Aorta (tissue), 5 donors: ENCODE measurements at regions not wholly inside any gene's neighbourhood (a gene's known extent, or its start where the extent isn't known, plus 50 kb on each side); places are given as distances from the start of the nearest gene placed in this dataset.

Experiments used
- ATAC-seq: fragments of 200-7000 bp; cut with Tn5 transposase; one replicate; pipeline ENCODE4 v1.9.1; 2022; ENCODE audit warnings: moderate library complexity; ENCODE audit not compliant: low FRiP score
- DNase-seq, 2 donors: peaks; one replicate each; pipeline ENCODE4 v3.0.0-alpha.2; 2020
- H3K27ac ChIP-seq, 2 donors: one replicate each; pipeline ENCODE4 v1.5.1; 2013; ENCODE audit warnings: low read length in 2 of 2, mild to moderate bottlenecking in 2 of 2, moderate library complexity in 2 of 2, control low read depth in 1 of 2, inconsistent platforms in 1 of 2, low read depth in 1 of 2
- H3K27me3 ChIP-seq, 2 donors: one replicate each; pipeline ENCODE4 v1.6.1; 2013; ENCODE audit warnings: control low read depth in 1 of 2, low read length in 1 of 2, mild to moderate bottlenecking in 1 of 2, moderate library complexity in 1 of 2; ENCODE audit not compliant: insufficient read depth in 2 of 2, control insufficient read depth in 1 of 2
- H3K36me3 ChIP-seq, 2 donors: one replicate each; pipeline ENCODE4 v1.6.1; 2013; ENCODE audit warnings: control low read depth in 1 of 2, low read length in 1 of 2, mild to moderate bottlenecking in 1 of 2; ENCODE audit not compliant: insufficient read depth in 2 of 2, control insufficient read depth in 1 of 2
- H3K4me1 ChIP-seq, 2 donors: one replicate each; pipeline ENCODE4 v1.6.1; 2013; ENCODE audit warnings: low read length in 2 of 2, control low read depth in 1 of 2, mild to moderate bottlenecking in 1 of 2, moderate library complexity in 1 of 2; ENCODE audit not compliant: insufficient read depth in 2 of 2, control insufficient read depth in 1 of 2
- H3K4me3 ChIP-seq, 2 donors: one replicate each; pipeline ENCODE4 v1.5.1; 2013; ENCODE audit warnings: low read length in 2 of 2, control low read depth in 1 of 2, mild to moderate bottlenecking in 1 of 2
- H3K9me3 ChIP-seq: one replicate; pipeline ENCODE4 v1.6.1; 2013; ENCODE audit warnings: mild to moderate bottlenecking, low read length; ENCODE audit not compliant: control insufficient read depth
- WGBS, 2 donors: extraction: QIAGEN DNeasy Blood & Tissue Kit; methylation state at CpG; one replicate each; pipeline ENCODE4 v1.1.7; 2013; 5-methylcytosine and 5-hydroxymethylcytosine counted together
- intact Hi-C, 2 donors: fragments of 100-400 bp; cut with DNase I; formaldehyde crosslinking; loops; one replicate each; pipeline versions ENCODE4 v1.14.2 to v1.15.0; 2022
- donor health status: healthy with polysubstance abuse.
- donor health status: Bipolar disorder and iron deficiency.
- donor health status: DM: no; HTN: no; CAD: no.
- donor health status: DM: no; HTN: no; CAD: no.
- donor health status: DM: yes; HTN: yes; CAD: no.

DNA sequence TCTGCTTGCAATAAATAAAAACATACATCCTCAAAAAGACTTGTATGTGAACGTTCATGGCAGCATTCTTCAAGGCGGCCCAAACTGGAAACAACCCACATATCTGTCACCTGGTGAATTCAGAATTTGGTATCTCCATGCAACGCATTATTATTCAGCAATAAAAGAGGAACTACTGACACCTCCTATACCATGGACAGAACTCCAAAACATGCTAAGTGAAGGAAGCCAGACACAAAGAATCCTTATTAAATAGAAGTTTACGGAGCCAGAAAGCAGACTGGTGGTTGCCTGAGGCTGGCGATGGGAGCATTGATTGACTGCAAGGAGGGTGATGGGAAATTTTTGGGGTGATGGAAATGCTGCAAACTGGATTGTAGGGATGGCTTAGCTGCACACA is 530.8 kb upstream of the DPP6 start:
- Histone ChIP-seq H3K36me3 (no peaks in the 10 kb centered on the region), H3K27me3 (peaks cover 0 to 2% of the 10 kb centered on the region in 2 donors), H3K27ac (no peak overlapping the region), H3K4me3 (no peak overlapping the region), H3K4me1 (no peaks in the 10 kb centered on the region), H3K9me3 (peaks cover 3% of the 10 kb centered on the region)
- intact Hi-C loops = no loop called here
- DNase-seq = no peak
- WGBS, 2 donors = 77 to 79% methylated on average over 5 of the region's 5 CpGs
- no peak for ATAC-seq

DNA sequence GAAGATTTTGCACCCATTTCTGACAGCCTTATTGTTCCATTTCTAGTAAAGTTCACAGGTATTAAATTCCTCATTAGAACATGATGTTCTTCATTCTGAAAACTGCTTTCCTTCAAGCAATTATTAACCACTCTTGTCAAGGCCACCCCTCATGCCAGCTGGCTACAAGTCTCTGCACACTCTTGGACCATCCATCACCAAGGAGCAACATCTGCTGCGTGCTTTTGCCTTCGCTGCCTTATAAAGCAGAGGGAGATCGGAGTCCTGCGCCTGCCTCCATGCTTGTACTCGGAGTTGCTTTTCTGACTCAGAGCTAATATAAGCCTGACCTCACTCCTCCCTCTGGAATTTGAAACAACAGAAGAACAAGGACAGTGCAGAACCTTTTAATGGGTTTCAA is 529.9 kb upstream of the DPP6 start:
- intact Hi-C loops = no loop called here
- Histone ChIP-seq H3K36me3 (no peaks in the 10 kb centered on the region), H3K4me1 (no peaks in the 10 kb centered on the region), H3K27ac (no peak overlapping the region), H3K9me3 (peaks cover 3% of the 10 kb centered on the region), H3K4me3 (no peak overlapping the region), H3K27me3 (peaks cover 0 to 2% of the 10 kb centered on the region in 2 donors)
- DNase-seq = no peak
- ATAC-seq = peak; percentile 19
- 4 to 15% methylated on average over 5 of the region's 5 CpGs for WGBS, 2 donors

DNA sequence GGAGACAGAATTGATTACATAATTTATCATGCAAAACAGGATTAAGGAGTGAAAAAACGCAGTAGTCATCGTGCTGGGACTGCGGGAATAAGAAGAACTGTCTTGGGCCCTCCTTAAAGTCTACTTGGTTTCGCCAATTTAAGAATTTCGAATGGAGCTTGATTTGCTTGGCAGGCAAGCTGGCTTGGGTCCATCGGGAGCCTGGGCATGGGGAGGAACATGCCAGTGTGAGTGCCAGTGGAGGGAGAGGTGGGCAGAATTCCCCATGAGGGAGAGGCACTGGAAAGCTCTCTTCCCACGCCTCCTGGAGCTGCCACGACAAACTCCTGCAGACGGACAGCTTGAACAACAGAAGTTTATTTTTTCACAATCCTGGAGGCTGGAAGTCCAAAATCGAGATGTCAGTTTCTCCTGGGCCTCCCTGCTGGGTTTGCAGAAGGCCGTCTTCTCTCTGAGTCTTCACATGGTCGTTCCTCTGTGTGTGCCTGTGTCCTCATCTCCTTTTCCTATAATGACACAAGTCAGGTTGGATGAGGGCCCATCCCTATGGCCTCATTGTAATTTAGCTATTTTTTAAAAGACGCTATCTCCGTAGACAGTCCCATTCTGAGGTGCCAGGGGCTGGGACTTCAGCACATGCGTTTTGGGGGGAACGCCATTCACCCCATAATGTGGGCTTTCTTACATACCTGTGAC is 528.7 kb upstream of the DPP6 start:
- no peak for ATAC-seq
- Histone ChIP-seq H3K27ac (no peak overlapping the region), H3K4me3 (no peak overlapping the region), H3K36me3 (no peaks in the 10 kb centered on the region), H3K4me1 (no peaks in the 10 kb centered on the region), H3K27me3 (no peaks in the 10 kb centered on the region), H3K9me3 (peaks cover 3% of the 10 kb centered on the region)
- intact Hi-C loops = no loop called here
- 54 to 66% methylated on average over 16 of the region's 16 CpGs for WGBS, 2 donors
- DNase-seq = no peak

DNA sequence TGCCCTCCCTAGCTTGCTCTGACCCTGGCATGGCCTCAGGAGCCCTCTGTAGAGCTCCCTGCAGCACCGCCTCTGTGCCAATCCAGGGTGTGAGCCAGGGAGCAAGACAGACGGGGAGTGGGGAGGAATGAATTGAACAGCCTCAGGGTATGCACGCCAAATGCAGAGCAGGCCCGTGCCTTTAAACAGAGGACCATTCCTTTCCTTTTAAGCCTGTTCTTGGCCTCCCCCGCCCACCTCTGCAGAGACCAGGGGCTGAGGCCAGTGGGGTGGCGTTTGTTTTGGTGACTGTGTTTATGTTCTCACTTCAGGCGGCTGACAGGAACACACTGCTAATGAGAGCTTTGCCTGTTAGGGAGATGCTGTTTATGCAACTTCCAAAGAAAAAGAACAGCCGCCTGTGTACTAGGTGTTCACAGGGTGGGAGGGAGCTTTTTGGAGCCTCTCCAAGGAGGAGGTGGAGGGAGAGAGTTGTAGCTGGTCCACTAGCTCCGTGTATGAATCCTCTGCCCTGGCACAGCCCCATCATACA is 528.1 kb upstream of the DPP6 start:
- no peak overlapping the region for H3K27ac ChIP-seq
- H3K4me1 ChIP-seq = no peaks in the 10 kb centered on the region
- H3K4me3 ChIP-seq = no peak overlapping the region
- intact Hi-C loops = no loop called here
- ATAC-seq (peak; percentile 34), DNase-seq (no peak)
- 11 to 16% methylated on average over 9 of the region's 9 CpGs for WGBS, 2 donors
- H3K36me3 ChIP-seq = no peaks in the 10 kb centered on the region
- H3K9me3 ChIP-seq = peaks cover 3% of the 10 kb centered on the region
- no peaks in the 10 kb centered on the region for H3K27me3 ChIP-seq

DNA sequence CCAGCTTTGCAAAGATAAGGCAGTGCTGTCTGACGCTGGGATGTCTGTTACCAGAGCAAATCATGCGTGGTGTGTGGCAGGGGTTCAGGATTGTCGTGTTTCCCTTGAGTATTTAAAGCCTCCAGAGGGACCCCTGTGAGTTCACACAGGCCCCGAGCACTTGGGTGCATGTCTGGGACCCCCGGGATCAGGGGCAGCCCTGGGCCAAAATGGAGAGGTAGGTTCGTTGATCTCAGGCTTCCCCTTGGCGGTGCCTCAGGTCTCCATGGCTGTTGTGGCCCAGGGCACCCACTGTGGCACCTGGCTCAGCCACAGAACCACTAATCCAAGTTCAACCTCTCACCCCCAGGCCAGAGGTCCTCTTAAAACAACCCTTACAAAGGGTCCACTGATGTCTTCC is 523.1 kb upstream of the DPP6 start:
- H3K36me3 ChIP-seq = no peaks in the 10 kb centered on the region
- no peak overlapping the region for H3K27ac ChIP-seq
- no peaks in the 10 kb centered on the region for H3K4me1 ChIP-seq
- intact Hi-C loops = no loop called here
- H3K9me3 ChIP-seq = peaks cover 2% of the 10 kb centered on the region
- no peak overlapping the region for H3K4me3 ChIP-seq
- no peaks in the 10 kb centered on the region for H3K27me3 ChIP-seq
- DNase-seq (no peak), ATAC-seq (no peak)
- WGBS, 2 donors = 69 to 72% methylated on average over 7 of the region's 7 CpGs

DNA sequence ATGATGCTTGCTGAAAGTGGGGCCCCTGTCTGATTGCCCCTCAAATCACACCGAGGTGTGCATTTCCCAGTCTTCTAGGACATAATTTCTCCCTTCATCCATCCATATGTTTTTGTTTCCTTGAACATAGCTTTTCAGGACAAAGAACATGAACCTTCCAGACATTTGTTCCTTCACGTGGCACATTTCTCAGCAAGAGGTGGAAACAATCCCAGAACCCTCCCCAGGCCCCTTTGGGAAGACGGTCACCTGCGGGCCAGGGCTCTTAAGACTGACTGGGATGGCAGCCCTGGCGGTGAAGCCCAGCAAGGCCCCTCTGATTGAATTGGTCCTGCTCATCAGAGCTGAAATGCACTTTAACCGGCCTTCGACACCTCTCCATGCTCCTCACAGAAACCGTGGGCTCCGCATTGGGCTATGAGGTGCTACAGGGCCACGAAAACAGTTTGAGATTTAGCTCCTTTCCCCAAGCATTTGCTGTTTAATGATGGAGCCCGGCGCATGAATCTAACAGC is 522.5 kb upstream of the DPP6 start:
- no peak overlapping the region for H3K4me3 ChIP-seq
- intact Hi-C loops = loop anchor here in 1 of 2 donors (2.0 kb wide), 1 partner anchor 15 kb away; no protein-coding TSS in a partner anchor
- H3K36me3 ChIP-seq = no peaks in the 10 kb centered on the region
- WGBS, 2 donors = 81 to 82% methylated on average over 12 of the region's 12 CpGs
- no peak overlapping the region for H3K27ac ChIP-seq
- no peaks in the 10 kb centered on the region for H3K4me1 ChIP-seq
- DNase-seq (no peak), ATAC-seq (no peak)
- peaks cover 2% of the 10 kb centered on the region for H3K9me3 ChIP-seq
- H3K27me3 ChIP-seq = no peaks in the 10 kb centered on the region

DNA sequence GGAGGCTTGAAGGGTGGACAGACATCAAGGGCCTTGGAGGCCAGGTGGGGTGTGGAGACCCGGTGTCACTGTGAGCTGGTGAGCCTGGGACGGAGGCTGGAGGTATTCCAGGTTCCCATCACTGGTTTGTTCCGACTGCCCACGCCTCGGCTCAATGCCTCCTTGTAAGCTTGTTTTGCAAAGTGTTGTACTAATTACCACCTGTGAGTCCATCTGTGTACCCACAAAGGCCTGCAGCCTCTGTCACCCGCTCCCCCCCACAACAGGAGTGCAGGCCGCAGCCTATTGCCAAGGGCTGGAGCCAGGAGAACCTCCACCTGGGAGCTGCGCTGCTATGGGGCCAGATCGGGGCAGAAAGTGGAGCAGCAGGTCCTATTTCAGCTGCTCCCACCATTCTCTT is 521.8 kb upstream of the DPP6 start:
- intact Hi-C loops = loop anchor here in 1 of 2 donors (2.0 kb wide), 1 partner anchor 16 kb away; no protein-coding TSS in a partner anchor
- no peak for DNase-seq
- Histone ChIP-seq H3K9me3 (no peaks in the 10 kb centered on the region), H3K4me1 (no peaks in the 10 kb centered on the region), H3K4me3 (no peak overlapping the region), H3K36me3 (no peaks in the 10 kb centered on the region), H3K27me3 (no peaks in the 10 kb centered on the region), H3K27ac (no peak overlapping the region)
- WGBS, 2 donors = 86 to 88% methylated on average over 9 of the region's 9 CpGs
- no peak for ATAC-seq

DNA sequence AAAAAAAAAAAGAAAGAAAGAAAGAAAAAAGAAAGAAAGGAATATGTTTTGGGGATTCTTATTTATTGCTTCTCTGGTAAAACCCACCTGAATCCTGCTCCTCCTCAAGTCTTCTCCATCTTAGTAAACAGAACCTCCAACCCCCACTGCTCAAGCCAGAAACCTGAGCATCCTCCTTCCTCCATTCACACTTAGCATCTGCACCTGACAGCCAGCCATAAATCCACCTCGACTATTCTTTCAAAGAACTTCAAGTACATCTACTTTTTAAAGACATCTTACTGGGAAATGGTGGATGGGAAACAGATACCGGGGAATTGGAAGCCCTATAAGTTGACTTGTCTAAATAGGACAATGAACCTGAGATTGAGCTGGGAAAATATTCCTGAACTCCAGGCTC is 519.9 kb upstream of the DPP6 start:
- no peak for ATAC-seq
- H3K27ac ChIP-seq = no peak overlapping the region
- no peaks in the 10 kb centered on the region for H3K36me3 ChIP-seq
- intact Hi-C loops = no loop called here
- no peak for DNase-seq
- WGBS, 2 donors = 74 to 78% methylated on average over 2 of the region's 2 CpGs
- peaks cover 0 to 2% of the 10 kb centered on the region in 2 donors for H3K27me3 ChIP-seq
- no peak overlapping the region for H3K4me3 ChIP-seq
- no peaks in the 10 kb centered on the region for H3K4me1 ChIP-seq
- peaks cover 2% of the 10 kb centered on the region for H3K9me3 ChIP-seq

DNA sequence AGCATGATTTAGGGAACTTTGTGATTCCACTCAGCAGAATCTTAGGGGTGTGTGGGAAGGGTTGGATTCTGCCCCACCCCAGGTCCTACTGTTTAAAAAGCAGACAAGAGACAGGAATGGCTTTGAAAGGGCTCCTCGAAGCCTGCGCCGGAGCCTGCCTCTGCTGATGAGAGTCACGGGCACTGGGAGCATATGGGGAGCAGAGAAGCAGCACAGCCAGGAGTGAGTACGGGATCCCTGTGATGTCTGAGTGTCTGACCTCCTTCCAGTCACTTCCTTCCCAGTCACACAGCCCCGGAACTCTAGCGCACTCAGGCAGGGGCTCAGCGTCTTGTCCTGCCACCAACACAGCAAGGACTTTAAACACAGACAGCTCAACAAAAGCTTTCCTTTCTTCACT is 514.9 kb upstream of the DPP6 start:
- ATAC-seq (no peak), DNase-seq (no peak)
- peaks cover 0 to 2% of the 10 kb centered on the region in 2 donors for H3K27me3 ChIP-seq
- 44 to 51% methylated on average over 8 of the region's 8 CpGs for WGBS, 2 donors
- intact Hi-C loops = no loop called here
- no peak overlapping the region for H3K4me3 ChIP-seq
- no peaks in the 10 kb centered on the region for H3K4me1 ChIP-seq
- H3K27ac ChIP-seq = no peak overlapping the region
- no peaks in the 10 kb centered on the region for H3K36me3 ChIP-seq
- peaks cover 2% of the 10 kb centered on the region for H3K9me3 ChIP-seq
